HG03558 (cell line): ENCODE measurements at regions not wholly inside any gene's neighbourhood (a gene's known extent, or its start where the extent isn't known, plus 50 kb on each side); places are given as distances from the start of the nearest gene placed in this dataset.
A peak's percentile ranks its signal among the peaks of the same experiment; 100 is the strongest.

ENCODE experiments used
- ATAC-seq: cut with Tn5 transposase; IDR thresholded peaks from one replicate; pipeline ENCODE4 v1.9.1; 2021; ENCODE audit warnings: moderate number of reproducible peaks; ENCODE audit not compliant: unreplicated experiment; ENCODE audit errors: extremely low read depth

DNA sequence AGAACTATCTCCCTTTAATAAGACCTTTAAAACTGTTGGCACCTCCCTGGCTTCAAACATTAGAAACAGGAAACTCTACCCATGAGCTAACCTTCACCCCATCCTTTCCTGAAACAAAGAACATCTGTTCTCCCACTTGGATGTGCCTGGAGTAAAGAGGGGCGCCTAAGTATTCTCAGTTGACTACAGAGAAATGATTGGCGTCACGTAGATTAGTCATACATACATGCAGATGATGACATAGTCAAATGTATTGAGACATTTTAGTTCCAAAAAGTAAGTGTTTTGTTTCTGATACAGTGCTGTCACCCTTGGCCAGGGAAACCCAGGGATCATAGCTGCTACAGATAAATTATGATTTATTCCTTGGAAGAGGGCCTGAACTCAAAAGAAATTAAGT lies 260.0 kb upstream of the PLEKHG7 start:
- ATAC-seq, result no peak

DNA sequence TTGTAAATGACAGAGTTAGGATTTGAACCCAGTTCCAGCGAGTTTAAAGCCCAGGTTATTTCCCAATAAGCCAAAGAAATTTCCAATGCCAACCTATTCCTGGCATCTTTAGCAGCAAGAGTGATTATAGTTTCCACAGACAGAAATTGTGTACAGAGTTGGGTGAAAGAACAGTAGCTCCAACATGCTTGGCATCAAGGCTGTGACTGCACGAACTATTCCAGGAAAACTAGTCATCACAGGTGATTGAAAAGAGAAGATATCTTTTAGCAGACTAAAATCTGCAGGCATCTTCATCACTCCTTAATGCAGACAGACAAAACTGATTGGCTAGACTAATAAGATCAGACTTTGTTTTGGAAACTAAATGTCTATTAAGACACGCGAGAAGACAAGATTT lies 262.7 kb upstream of the PLEKHG7 start:
- no peak for ATAC-seq

DNA sequence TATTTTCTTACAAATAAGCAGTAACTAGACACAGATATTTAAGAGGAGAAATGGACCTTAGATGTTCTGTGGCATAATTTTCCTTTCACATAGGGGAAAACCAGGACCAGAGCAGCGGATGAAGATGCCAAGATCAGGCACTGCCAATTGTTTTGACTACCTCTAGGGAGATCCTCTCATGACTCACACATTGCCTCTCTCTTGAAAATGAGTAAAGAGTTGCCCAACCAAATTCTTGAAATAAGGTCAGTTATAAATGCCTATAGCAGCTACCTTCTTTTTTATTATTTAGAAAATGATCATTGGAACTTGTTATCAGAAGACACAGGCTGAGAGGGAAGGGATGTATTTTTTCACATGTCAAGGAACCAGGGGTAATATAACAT lies 263.4 kb upstream of the PLEKHG7 start:
- no peak for ATAC-seq

DNA sequence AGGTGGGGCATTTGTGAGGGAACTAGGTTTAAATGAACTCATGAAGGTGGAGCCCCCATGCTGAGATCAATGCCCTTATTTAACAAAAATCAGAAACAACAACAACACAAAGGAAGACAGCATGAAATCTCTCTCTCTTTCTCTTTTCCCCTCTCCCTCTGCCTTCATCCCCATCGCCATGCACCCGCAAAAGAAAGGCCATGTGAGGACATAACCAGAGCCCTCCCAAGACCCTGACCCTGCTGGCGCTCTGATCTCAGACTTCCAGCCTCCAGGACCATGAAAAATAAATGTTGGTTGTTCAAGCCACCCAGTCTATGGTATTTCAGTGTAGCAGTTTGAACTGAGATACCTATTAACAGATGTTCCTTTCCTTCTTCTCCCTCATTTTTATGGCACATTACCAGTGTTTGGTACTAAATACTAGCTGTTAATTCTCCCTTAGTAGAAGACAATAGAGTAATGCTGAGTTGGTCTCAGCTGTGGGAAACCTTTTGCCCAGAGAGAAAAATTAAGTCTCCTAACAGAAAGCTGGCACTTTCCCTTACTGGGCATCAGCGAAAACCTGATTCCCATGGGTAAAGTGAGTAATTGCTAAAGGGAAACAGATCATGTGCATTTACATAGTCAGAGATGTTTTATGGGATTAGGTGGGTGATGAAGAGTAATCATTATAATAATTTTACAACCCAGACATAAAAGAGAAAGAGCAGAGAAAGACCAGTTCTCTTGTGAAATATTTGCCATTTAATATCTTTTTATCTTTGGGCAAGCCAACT lies 264.0 kb upstream of the PLEKHG7 start:
- ATAC-seq, result no peak

DNA sequence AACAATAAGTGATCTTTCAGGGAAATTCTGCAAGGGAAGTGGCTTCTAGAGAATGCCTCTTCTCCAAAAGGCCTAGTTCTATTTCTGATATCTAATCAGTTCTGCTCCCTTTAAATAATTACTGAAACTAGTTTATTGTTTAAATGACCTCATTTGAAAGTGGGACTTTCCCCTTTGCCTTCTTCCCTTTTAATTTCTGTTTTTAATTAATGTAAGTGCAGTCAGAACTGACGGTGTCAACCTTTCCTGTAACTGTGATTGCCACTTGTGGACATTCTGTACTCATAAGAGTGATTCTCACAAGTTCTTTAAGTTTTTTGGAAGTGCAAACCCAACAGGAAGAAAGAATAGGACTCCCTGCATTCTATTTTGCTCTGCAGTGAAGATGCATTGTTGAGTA lies 265.3 kb upstream of the PLEKHG7 start:
- no peak for ATAC-seq

DNA sequence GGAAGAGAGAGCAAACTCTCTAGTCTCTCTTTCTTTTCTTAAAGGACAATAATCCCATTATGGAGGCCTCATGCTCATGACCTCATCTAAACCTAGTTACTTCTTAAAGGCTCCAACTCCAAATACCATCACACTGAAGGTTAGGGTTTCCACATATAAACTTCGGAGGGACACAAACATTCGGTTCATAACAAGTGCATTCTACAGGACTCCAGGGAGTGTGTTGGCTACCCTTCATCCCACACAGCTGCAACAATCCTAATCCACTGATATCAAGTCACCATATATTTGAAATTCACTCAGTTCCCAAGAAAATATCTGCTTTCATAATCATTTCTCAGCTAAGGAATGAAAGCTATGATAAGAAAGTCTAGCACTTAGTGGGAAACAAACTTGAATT lies 265.9 kb upstream of the PLEKHG7 start:
- no peak for ATAC-seq

DNA sequence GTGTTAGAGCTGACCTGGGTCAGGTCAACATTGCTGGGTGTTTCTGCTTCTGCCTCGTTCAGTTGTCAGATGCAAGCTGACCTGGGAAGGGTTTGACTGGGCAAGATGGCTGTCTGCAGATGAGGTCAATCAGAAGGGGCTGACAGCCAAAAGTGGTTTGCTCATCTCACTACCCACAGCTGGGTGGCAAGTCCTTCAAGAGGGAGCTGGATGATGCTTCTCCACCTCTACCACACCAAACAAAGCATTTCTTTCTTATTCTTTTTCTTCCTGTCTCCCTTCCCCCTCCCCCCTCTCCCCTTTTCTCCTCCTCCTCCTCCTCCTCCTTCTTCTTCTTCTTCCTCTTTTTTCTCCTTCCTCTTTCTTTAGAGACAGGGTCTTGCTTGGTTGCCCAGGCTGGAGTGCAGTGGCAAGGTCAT lies 268.2 kb upstream of the PLEKHG7 start:
- no peak for ATAC-seq

DNA sequence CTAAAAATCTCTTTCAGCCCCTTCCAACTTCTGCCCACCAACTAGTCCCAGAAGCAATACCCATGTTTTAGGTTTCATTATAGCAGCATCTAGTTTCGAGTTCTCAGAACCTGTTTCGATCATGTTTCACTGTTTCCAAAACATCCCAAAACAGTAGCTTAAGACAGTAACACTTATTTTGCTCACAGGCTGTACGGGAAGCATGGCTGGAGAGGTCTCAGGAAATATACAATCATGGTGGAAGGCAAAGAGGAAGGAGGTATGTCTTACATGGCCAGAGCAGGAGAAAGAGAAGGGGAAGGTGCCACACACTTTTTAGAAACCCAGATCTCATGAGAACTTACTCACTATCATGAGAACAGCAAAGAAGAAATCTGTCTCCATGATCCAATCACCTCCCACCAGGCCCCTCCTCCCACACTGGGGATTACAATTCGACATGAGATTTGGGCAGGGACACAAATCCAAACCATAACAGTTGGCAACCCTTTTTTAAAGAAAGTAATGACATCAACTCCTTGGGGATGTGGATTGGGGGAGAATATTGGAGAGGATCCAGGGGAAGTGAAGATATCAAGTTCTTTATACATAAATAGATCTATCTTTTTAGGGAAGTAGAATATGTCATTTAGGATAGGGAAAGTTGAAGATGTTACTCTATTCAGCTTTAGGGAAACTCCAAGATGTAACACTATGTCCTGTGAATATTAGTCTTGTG lies 269.9 kb upstream of the PLEKHG7 start:
- ATAC-seq, result peak; percentile 61

DNA sequence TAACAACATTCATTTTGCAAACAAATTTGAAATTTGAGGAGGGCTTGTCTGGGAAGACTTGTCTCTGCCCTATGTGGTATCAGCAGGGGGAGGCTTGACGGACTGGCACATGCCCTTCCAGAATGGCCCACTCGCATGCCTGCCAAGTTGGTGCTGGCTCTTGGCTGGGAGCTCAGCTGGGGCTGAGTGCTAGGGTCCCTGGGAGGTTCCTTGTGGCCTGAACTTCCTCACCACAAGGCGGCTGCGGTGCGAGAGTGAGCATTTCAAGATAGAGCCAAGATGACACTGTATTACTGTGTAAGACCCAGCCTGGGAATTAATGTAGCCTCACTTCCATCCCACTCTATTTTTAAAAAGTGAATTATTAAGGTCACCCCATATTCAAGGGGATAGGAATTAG lies 271.6 kb upstream of the PLEKHG7 start:
- ATAC-seq, result no peak

DNA sequence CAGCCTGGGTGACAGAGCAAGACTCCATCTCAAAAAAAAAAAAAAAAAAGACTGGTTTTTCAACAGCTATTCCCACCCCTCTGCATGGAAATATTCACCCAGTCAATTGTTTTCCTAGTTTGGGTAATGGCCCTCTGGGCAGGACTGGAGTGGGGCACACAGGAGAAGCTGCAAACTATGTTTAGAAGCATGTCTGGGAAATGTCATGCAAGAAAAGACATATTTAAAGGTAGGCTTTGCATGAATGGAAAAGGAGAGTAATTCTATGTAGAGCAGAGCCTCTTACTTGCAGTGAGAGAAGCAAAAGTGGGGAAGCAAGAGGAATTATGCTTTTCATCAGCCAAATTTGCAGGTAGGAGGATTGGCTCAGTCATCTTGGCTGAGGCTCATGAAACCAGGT lies 276.5 kb upstream of the PLEKHG7 start:
- ATAC-seq, result no peak

DNA sequence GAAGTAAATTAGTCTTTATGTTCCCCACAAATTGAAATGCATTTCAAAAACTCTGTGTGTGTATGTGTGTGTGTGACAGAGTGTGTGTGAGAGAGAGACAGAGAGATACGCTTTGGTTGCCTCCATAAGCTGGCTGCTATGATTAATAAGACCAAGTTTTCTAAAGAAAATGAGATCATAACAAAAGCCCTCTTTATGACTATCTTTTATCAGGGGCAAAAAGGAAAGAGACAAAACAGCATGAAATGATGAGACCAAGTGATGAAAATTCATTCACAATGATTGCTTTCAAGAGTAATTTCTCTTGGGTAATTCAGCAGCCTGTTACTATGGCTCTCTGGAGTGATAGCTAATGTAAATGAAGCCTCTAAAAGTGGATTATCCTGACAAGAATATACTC lies 277.6 kb upstream of the PLEKHG7 start:
- ATAC-seq, result no peak

DNA sequence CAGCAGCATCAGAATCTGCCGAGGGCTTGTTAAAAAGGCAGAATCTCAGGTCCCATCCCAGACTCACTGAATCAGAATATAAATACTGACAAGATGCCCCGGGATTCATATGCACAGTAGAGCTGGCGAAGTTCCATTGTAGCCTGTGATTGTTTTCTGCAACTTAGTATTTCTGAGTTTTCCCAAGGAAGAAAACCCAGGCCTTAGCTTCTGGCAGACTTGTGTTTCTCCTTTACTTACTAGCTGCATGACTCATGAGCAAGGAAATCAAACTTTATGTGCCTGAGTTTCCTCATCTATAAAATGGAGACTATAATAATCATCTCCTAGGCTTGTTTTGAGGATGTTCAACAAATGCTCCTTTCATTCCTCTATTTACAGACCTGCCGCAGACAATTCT lies 278.5 kb upstream of the PLEKHG7 start:
- no peak for ATAC-seq

DNA sequence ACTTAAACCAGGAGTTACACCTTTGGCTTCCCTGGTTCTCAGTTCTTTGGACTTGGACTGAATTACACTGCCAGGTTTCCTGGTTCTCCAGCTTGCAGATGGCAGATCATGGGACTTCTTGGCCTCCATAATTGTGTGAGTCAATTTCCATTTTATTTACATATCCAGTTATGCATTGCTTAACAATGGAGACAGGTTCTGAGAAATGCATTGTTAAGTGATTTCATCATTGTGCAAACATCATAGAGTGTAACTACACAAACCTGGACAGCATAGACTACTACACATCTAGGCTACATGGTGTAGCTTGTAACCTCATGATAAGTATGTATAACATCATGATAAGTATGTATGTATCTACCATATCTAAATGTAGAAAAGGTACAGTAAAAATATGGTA lies 276.1 kb upstream of the BTG1 start:
- no peak for ATAC-seq

DNA sequence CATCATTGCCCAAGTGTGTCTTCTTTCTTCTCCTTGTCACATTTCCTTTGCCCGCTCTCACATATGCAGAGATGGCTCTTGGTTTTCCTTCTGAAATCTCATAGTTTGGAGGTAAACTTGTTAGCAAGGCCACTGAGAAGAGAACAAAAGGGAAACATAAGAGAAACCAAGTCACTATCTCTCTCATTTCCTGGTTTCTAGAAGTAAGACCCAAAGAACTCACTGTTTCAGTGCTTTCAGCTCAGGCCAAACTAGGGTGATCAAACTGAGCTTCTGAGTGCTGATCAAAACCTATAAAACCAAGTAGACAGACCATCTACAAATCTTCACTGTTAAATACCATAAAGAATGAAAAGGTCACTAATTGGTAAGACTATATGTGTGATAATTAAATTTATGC lies 275.4 kb upstream of the BTG1 start:
- no peak for ATAC-seq

DNA sequence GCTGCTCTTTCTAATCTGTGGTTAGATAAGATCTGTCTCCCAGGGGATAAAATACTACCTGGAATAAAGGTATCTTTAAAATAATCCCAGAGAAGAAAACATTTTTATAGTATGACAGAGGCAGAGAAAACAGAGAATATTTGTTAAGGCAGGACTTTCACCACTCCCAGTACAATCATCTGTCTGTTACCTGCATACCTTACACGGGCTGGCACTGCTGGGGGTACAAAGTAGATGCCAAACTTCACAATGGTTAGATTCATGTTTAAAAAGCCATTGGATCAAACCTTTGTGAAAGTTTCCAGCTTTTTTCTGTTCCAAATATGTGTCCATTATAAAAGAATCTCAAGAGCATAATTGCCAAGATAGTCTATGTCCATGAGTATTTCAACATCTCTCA lies 273.6 kb upstream of the BTG1 start:
- ATAC-seq, result no peak

DNA sequence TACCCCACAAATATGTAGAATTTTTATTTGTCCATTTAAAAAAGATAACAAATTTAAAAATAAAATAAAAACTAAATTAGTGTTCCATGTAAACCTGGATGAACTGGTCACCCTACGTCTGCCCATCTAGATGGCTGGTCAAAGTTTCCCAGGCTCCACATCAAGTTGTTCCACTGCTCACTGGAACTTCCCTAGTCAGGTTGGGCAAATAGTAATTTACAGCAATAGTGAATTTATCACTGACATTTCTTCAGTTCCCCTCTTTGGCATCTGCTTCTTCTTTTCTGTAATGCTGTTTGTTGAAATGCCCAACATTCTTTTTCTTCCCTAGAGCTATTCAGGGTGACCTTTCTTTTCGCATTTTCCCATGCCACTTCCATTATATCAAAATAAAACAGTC lies 272.7 kb upstream of the BTG1 start:
- no peak for ATAC-seq

DNA sequence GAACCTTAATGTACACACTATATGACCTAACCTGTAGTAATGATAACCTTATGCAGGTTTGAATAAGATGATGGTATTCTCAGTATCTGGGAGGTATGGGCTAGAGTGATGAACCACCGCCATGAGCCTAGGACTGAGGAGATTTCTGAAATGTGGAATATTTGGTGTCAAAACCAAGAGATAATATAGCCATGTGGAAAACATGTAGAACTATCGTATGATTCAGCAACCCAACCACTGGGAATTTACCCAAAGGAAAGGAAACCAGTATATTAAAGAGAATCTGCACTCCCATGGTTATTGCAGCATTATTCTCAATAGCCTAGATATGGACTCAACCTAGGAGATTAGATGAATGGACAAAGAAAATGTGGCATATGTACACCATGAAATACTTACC lies 271.7 kb upstream of the BTG1 start:
- no peak for ATAC-seq

DNA sequence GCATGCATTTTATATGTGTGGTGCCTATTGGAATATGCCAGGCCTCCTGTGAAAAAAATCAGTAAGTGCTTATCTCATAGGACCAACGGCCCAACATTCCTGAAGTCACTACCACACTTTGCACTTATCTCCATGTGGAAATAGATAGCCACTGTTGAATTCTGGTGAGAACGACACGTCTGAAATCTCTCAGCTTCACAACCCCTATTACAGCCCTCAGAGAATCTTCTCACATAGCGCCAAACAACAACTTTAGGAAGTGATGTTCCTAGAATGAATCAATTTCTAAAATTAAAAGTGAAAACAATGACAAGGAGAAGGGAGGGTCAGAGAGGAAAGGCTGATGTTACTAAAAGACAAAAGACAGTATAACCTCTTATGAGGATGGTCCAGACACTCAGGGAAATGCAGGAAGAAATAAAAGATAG lies 270.8 kb upstream of the BTG1 start:
- ATAC-seq, result no peak

DNA sequence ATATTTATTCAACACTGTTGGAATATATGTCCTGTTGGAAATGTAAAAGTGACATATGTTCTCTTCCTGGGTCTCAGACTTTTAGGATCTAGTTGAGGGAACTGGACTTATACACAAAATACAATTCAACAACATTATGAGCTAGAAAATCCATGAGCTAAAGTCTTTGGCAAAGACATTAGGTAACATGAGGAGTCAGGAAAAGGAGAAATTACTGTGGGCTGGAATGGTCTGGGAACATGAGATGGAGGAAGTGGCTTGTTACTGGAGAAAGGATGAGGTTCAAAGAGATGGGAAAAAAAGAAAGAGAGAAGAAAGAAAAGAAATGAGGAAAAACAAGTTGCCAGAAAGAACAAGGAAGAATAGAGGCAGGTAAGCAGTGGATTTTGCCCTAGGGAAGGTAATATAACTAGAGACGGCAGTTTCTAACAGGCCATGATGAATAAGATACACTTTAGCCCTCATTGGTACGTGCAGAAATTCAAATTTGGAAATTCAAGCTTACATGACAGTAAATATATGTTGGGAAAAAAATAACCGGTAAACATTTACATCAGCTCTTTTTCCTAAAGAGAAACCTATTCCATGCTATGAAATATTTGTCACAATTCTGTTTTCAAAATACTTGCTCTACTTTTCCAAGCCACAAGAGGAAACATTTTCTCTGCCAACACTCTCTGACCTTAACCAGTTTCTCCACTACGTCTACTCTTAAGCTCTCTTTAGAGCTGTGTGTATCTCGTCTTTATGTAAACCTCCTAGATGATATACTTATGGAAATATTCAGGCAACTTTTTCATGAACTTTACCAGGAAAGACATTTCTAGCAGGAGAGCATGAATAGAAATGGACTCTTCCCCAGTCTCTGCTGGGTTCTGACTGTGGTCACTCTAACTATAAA lies 268.8 kb upstream of the BTG1 start:
- ATAC-seq, result no peak

DNA sequence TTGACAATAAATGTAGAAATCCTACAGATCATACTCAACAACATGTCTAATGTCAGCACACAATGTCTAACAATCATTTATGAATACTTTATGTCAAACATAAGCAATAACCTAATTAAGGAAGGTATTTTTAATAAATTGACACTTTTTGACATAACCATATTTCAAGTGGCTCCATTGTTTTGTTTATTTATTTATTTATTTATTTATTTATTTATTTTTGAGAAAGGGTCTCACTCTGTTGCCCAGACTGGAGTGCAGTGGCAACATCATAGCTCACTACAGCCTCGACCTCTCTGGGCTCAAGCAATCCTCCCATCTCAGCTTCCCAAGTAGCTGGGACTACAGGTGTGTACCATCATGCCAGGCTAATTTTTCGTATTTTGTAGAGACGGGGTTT lies 267.6 kb upstream of the BTG1 start:
- ATAC-seq, result no peak

DNA sequence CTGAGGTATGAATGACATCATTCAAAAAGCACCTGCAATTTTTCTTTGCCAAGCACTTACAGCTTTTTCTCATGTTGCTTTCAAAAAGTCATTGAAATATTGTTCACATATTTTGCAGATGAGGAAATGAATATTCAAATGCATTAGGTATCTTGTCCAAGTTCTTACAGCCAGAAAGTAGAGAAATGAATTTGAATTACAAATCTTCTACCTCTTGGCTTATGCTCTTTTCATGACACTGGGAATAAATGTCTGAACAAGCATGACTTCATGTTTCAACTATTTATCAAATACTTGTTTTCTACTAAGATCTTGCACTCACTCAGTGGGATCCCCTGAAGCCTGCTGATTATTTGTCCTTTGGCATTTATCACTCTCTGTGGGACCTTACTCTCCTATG lies 267.2 kb upstream of the BTG1 start:
- ATAC-seq, result no peak
